Panc1 (cell line): ENCODE measurements at regions not wholly inside any gene's neighbourhood (a gene's known extent, or its start where the extent isn't known, plus 50 kb on each side); places are given as distances from the start of the nearest gene placed in this dataset.

Experiments
- TF ChIP-seq, protein P1 (sequence below), 2 experiments: IDR thresholded peaks; 2 replicates each; pipeline ENCODE4 v1.6.1; 2011 to 2012; ENCODE audit warnings: low read depth in 2 of 2, control low read depth in 1 of 2, low read length in 1 of 2, mild to moderate bottlenecking in 1 of 2, moderate library complexity in 1 of 2; ENCODE audit not compliant: insufficient read depth in 1 of 2
- TF ChIP-seq, protein P2 (sequence below): fragments of 450-650 bp; IDR thresholded peaks from 2 replicates; pipeline ENCODE4 v1.5.1; 2017; ENCODE audit warnings: mild to moderate bottlenecking

DNA sequence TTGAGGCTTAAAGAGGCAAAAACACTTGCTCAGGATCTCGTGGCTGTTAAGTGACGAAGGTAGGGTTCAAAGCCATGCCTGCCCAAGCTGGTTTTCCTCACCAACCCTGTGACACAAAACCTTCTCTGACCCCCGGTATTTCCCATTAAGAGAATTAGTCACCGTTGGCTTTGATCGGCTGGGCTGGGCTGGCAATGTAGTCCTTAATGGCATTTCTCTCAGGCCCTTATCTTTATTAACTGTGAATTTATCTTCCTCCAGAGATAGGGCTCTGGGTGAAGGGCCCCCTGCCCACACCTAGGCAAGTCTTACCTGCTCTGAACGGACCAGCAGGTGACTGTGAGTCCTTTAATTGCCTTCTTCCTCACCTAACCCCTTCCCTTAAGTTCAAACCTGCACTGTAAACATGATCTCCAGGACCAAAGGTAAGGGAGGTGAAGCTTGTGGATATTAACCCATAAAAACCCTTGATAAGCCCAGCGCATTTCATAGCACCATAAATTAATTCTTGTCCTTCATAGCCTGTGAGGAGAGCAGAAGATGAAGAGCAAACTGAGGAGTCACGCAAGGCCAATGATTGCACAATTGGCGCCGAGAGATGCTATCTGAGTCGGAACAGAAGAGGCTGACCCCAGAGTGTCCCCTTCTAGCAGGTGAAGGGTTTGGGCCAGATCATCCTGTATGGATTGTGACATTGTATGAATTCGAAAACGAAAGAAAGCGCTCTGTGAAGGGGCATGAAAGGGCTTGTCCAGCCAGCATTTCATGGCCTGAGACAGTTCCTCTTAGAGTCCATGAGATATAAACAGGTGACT lies 790.8 kb upstream of the TBX3 start:
- TF ChIP-seq, protein P1, sequence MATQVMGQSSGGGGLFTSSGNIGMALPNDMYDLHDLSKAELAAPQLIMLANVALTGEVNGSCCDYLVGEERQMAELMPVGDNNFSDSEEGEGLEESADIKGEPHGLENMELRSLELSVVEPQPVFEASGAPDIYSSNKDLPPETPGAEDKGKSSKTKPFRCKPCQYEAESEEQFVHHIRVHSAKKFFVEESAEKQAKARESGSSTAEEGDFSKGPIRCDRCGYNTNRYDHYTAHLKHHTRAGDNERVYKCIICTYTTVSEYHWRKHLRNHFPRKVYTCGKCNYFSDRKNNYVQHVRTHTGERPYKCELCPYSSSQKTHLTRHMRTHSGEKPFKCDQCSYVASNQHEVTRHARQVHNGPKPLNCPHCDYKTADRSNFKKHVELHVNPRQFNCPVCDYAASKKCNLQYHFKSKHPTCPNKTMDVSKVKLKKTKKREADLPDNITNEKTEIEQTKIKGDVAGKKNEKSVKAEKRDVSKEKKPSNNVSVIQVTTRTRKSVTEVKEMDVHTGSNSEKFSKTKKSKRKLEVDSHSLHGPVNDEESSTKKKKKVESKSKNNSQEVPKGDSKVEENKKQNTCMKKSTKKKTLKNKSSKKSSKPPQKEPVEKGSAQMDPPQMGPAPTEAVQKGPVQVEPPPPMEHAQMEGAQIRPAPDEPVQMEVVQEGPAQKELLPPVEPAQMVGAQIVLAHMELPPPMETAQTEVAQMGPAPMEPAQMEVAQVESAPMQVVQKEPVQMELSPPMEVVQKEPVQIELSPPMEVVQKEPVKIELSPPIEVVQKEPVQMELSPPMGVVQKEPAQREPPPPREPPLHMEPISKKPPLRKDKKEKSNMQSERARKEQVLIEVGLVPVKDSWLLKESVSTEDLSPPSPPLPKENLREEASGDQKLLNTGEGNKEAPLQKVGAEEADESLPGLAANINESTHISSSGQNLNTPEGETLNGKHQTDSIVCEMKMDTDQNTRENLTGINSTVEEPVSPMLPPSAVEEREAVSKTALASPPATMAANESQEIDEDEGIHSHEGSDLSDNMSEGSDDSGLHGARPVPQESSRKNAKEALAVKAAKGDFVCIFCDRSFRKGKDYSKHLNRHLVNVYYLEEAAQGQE (IDR thresholded peaks at IDR 0.05; ENCODE audit: insufficient read depth in 1 of 2, low read depth in 2 of 2, low read length in 1 of 2): no peak
- TF ChIP-seq, protein P2, sequence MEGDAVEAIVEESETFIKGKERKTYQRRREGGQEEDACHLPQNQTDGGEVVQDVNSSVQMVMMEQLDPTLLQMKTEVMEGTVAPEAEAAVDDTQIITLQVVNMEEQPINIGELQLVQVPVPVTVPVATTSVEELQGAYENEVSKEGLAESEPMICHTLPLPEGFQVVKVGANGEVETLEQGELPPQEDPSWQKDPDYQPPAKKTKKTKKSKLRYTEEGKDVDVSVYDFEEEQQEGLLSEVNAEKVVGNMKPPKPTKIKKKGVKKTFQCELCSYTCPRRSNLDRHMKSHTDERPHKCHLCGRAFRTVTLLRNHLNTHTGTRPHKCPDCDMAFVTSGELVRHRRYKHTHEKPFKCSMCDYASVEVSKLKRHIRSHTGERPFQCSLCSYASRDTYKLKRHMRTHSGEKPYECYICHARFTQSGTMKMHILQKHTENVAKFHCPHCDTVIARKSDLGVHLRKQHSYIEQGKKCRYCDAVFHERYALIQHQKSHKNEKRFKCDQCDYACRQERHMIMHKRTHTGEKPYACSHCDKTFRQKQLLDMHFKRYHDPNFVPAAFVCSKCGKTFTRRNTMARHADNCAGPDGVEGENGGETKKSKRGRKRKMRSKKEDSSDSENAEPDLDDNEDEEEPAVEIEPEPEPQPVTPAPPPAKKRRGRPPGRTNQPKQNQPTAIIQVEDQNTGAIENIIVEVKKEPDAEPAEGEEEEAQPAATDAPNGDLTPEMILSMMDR: no peak
